K562 (cell line): ENCODE measurements at regions not wholly inside any gene's neighbourhood (a gene's known extent, or its start where the extent isn't known, plus 50 kb on each side); places are given as distances from the start of the nearest gene placed in this dataset.

ENCODE experiments used
- ARHGAP35 ChIP-seq: fragments of 450-650 bp; IDR thresholded peaks from 2 replicates; pipeline ENCODE4 v1.6.1; 2018; ENCODE audit not compliant: partially characterized antibody
- CBX3 ChIP-seq, 2 experiments: IDR thresholded peaks; 1 replicate in 1 of 2; 2 replicates in 1 of 2; pipeline ENCODE4 v1.6.1; 2012; ENCODE audit warnings: inconsistent platforms in 2 of 2, low read length in 2 of 2, borderline replicate concordance in 1 of 2, control low read depth in 1 of 2
- EHMT2 ChIP-seq: fragments of 450-650 bp; IDR thresholded peaks from 2 replicates; pipeline ENCODE4 v1.6.1; 2018; ENCODE audit warnings: antibody characterized with exemption
- FOXA1 ChIP-seq: fragments of 450-650 bp; IDR thresholded peaks from 2 replicates; pipeline ENCODE4 v1.6.1; 2016; ENCODE audit warnings: mild to moderate bottlenecking, borderline replicate concordance
- GABPB1 ChIP-seq: sonication (generic); formaldehyde crosslinking; IDR thresholded peaks from 2 replicates; pipeline ENCODE4 v1.8.0; 2022; ENCODE audit warnings: mild to moderate bottlenecking, missing genetic modification reagents
- JUND ChIP-seq, 2 experiments: IDR thresholded peaks; 2 replicates in 1 of 2; 3 replicates in 1 of 2; pipeline ENCODE4 v1.6.1; 2011; ENCODE audit warnings: borderline replicate concordance in 2 of 2, low read depth in 2 of 2, low read length in 2 of 2, improper control_type of control experiment in 1 of 2, missing biosample characterization in 1 of 2, missing genetic modification characterization in 1 of 2, missing genetic modification reagents in 1 of 2
- KLF10 ChIP-seq: fragments of 250-450 bp; sonication (Bioruptor Pico); IDR thresholded peaks from 2 replicates; pipeline ENCODE4 v1.6.1; 2021; ENCODE audit warnings: matching md5 sums
- PCBP2 ChIP-seq: fragments of 200-400 bp; formaldehyde crosslinking; IDR thresholded peaks from 2 replicates; pipeline ENCODE4 v1.6.1; 2018; ENCODE audit warnings: low read length, low read depth, mild to moderate bottlenecking, moderate library complexity; ENCODE audit not compliant: poor library complexity, severe bottlenecking
- POLR2AphosphoS2 ChIP-seq: IDR thresholded peaks from 2 replicates; pipeline ENCODE4 v1.6.1; 2012; ENCODE audit warnings: low read length, improper control_type of control experiment
- TEAD2 ChIP-seq: fragments of 450-650 bp; IDR thresholded peaks from 2 replicates; pipeline ENCODE4 v1.6.1; 2016; ENCODE audit warnings: missing genetic modification characterization, control low read depth, missing compliant biosample characterization
- TEAD4 ChIP-seq, 2 experiments: sonication (generic) in 1 of 2; formaldehyde crosslinking in 1 of 2; IDR thresholded peaks; 2 replicates each; pipeline versions ENCODE4 v1.6.1 to v1.8.0; 2012 to 2022; ENCODE audit warnings: borderline replicate concordance in 1 of 2, inconsistent platforms in 1 of 2, low read length in 1 of 2, mild to moderate bottlenecking in 1 of 2, missing genetic modification reagents in 1 of 2
- ZNF79 ChIP-seq: fragments of 250-450 bp; sonication (Bioruptor Pico); IDR thresholded peaks from 2 replicates; pipeline ENCODE4 v1.4.0; 2020; ENCODE audit warnings: low read depth, mild to moderate bottlenecking, moderate library complexity
- TF ChIP-seq, protein P1 (sequence below), 2 experiments: fragments of 450-650 bp in 1 of 2; sonication (generic) in 1 of 2; formaldehyde crosslinking in 1 of 2; IDR thresholded peaks in 1 of 2; conservative IDR thresholded peaks in 1 of 2; 2 replicates each; pipeline versions ENCODE4 v1.6.1 to v1.8.1; 2016 to 2023; ENCODE audit warnings: mild to moderate bottlenecking in 2 of 2, moderate library complexity in 2 of 2, inconsistent platforms in 1 of 2, missing genetic modification reagents in 1 of 2
- TF ChIP-seq, protein P2 (sequence below), 2 experiments: IDR thresholded peaks; 2 replicates each; pipeline ENCODE4 v1.6.1; 2012; ENCODE audit warnings: improper control_type of control experiment in 2 of 2, low read depth in 2 of 2, low read length in 2 of 2, borderline replicate concordance in 1 of 2

DNA sequence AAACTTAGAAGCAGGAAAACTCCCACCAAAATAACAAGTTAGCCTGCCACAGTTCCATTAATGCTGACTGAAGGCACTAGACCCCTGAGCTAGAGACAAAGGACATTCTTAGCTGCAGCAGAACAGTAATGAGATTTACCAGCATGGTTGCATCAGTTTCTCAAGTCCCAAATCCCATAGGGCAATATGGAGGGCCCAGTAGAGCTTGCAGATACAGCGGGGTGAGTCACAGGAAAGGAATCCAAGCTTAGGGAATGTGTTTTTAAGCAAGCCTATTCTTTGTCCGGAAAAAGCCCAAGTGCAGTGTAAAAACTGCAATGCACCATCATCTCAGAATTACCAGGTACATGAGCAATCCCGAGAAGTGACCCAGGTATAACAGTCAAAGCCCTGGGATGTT is 51.3 kb upstream of the EXOC1L start (continued):
- TF ChIP-seq ZNF79 (CRISPR knock-in tag) (no peak), FOXA1 (no peak), CBX3 (IDR thresholded peaks at IDR 0.05; ENCODE audit: borderline replicate concordance in 1 of 2, low read length in 2 of 2) (no peak), POLR2AphosphoS2 (no peak), JUND (IDR thresholded peaks at IDR 0.05; ENCODE audit: borderline replicate concordance, low read depth, low read length) (peak; percentile 88), JUND (tag; IDR thresholded peaks at IDR 0.05; ENCODE audit: borderline replicate concordance, low read depth, low read length) (peak; percentile 84; the same call in 2 of the 3 replicates), EHMT2 (no peak), TEAD4 (IDR thresholded peaks at IDR 0.05; ENCODE audit: low read length) (no peak), TEAD4 (CRISPR knock-in tag; IDR thresholded peaks at IDR 0.05; ENCODE audit: borderline replicate concordance) (no peak), TEAD2 (no peak), GABPB1 (CRISPR knock-in tag) (no peak), PCBP2 (no peak), ARHGAP35 (no peak), KLF10 (CRISPR knock-in tag) (no peak)
- TF ChIP-seq, protein P1, sequence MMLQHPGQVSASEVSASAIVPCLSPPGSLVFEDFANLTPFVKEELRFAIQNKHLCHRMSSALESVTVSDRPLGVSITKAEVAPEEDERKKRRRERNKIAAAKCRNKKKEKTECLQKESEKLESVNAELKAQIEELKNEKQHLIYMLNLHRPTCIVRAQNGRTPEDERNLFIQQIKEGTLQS (IDR thresholded peaks at IDR 0.05): peak; percentile 88
- TF ChIP-seq, protein P1 (CRISPR knock-in tag; conservative IDR thresholded peaks at IDR 0.05): no peak
- TF ChIP-seq, protein P2, sequence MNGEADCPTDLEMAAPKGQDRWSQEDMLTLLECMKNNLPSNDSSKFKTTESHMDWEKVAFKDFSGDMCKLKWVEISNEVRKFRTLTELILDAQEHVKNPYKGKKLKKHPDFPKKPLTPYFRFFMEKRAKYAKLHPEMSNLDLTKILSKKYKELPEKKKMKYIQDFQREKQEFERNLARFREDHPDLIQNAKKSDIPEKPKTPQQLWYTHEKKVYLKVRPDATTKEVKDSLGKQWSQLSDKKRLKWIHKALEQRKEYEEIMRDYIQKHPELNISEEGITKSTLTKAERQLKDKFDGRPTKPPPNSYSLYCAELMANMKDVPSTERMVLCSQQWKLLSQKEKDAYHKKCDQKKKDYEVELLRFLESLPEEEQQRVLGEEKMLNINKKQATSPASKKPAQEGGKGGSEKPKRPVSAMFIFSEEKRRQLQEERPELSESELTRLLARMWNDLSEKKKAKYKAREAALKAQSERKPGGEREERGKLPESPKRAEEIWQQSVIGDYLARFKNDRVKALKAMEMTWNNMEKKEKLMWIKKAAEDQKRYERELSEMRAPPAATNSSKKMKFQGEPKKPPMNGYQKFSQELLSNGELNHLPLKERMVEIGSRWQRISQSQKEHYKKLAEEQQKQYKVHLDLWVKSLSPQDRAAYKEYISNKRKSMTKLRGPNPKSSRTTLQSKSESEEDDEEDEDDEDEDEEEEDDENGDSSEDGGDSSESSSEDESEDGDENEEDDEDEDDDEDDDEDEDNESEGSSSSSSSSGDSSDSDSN (IDR thresholded peaks at IDR 0.05; ENCODE audit: borderline replicate concordance in 1 of 2, low read depth in 2 of 2, low read length in 2 of 2): no peak
